ENCODE measurements at regions not wholly inside any gene's neighbourhood (a gene's known extent, or its start where the extent isn't known, plus 50 kb on each side); places are given as distances from the start of the nearest gene placed in this dataset.

DNA sequence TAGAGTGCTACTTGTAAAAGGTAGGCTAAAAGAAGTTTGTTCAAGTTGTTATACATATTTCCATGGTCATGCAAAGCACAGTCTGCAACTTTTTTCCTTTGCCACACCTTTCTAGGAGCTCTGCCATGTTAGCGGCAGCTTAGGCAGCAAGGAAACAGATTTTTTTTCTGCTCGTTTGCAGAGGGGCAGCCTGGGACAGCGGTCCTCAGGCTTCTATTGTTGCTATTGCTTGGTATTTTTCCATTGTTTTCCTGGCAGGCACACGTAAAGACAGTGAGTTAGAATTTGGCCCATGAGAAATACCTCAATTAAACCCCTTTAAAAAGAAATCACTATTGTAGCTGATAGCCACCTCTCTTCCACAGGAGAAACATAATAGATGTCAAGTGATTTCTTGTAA is 391.4 kb downstream of the SH2D1A start:
- Histone ChIP-seq H2BK5ac (ENCODE audit: insufficient read length, low read length) (no peak overlapping the region), H3K79me2 (ENCODE audit: insufficient read depth, low read length) (no peaks in the 10 kb centered on the region), H4K91ac (ENCODE audit: insufficient read length, low read depth, low read length) (no peak overlapping the region), H3K9me3 (ENCODE audit: control insufficient read depth, low read depth, low read length) (no peaks in the 10 kb centered on the region), H3K27ac (ENCODE audit: insufficient read length, low read depth, low read length) (peak overlapping the region; percentile 83), H2AK5ac (ENCODE audit: insufficient read length, low read length) (no peak overlapping the region), H2BK20ac (ENCODE audit: low read depth, low read length, poor library complexity, severe bottlenecking) (no peak overlapping the region), H3K9ac (ENCODE audit: extremely low read depth, insufficient read length, low read length) (no peak overlapping the region), H4K20me1 (ENCODE audit: control insufficient read depth, insufficient read depth, insufficient read length) (no peaks in the 10 kb centered on the region), H3K18ac (ENCODE audit: insufficient read length, low read depth, low read length) (no peak overlapping the region), H3K23ac (ENCODE audit: insufficient read length, low read depth, low read length) (no peak overlapping the region), H3K4me2 (ENCODE audit: insufficient read depth, insufficient read length, low read length) (peak overlapping the region; percentile 39), H3K23me2 (ENCODE audit: insufficient read length, low read depth, low read length, poor library complexity, severe bottlenecking) (no peaks in the 10 kb centered on the region), H4K8ac (replicated peaks; ENCODE audit: insufficient read length, low read depth, low read length) (no peak overlapping the region), H3K27me3 (ENCODE audit: insufficient read depth, low read length) (no peaks in the 10 kb centered on the region), H3K56ac (ENCODE audit: insufficient read length, low read depth, low read length) (no peak overlapping the region), H3T11ph (ENCODE audit: low read length) (no peak overlapping the region), H2AFZ (ENCODE audit: low read length) (no peak overlapping the region), H2BK15ac (ENCODE audit: low read depth, low read length) (no peak overlapping the region), H3K79me1 (ENCODE audit: insufficient read depth, low read depth, low read length, poor library complexity, severe bottlenecking) (no peaks in the 10 kb centered on the region), H2BK120ac (ENCODE audit: low read depth, low read length, poor library complexity, severe bottlenecking) (no peak overlapping the region), H4K5ac (ENCODE audit: insufficient read length, low read depth, low read length) (no peak overlapping the region), H2BK12ac (ENCODE audit: insufficient read length, low read depth, low read length) (no peak overlapping the region), H3K4me1 (ENCODE audit: insufficient read depth, low read length) (peaks cover 2% of the 10 kb centered on the region; the same call in 1 of the 2 replicates), H3K14ac (ENCODE audit: insufficient read depth, low read length) (no peak overlapping the region), H3K4ac (ENCODE audit: low read depth, low read length) (no peak overlapping the region)
- peak; percentile 28 for DNase-seq
- Mint-ChIP-seq H3K27me3 (ENCODE audit: low read depth) (no peaks in the 10 kb centered on the region), H3K4me1 (peaks cover 61 to 62% of the 10 kb centered on the region in 2 experiments), H3K36me3 (ENCODE audit: insufficient read depth in 1 of 3, low read depth in 3 of 3) (no peaks in the 10 kb centered on the region; a peak in 3 of 7 replicates), H3K27ac (peak overlapping the region; percentile 58 to 96 (median 85); a peak in 6 of 7 replicates), H3K9me3 (peaks cover 0 to 2% of the 10 kb centered on the region in 2 experiments; a peak in 2 of 5 replicates), H3K4me3 (peak overlapping the region in 1 of 2 experiments; percentile 61; a peak in 4 of 5 replicates)
- no CpG with 5 or more reads among the region's 4 CpGs for WGBS (ENCODE audit: extremely low coverage, insufficient read length, low lambda C conversion rate)
- TF ChIP-seq, protein P1, sequence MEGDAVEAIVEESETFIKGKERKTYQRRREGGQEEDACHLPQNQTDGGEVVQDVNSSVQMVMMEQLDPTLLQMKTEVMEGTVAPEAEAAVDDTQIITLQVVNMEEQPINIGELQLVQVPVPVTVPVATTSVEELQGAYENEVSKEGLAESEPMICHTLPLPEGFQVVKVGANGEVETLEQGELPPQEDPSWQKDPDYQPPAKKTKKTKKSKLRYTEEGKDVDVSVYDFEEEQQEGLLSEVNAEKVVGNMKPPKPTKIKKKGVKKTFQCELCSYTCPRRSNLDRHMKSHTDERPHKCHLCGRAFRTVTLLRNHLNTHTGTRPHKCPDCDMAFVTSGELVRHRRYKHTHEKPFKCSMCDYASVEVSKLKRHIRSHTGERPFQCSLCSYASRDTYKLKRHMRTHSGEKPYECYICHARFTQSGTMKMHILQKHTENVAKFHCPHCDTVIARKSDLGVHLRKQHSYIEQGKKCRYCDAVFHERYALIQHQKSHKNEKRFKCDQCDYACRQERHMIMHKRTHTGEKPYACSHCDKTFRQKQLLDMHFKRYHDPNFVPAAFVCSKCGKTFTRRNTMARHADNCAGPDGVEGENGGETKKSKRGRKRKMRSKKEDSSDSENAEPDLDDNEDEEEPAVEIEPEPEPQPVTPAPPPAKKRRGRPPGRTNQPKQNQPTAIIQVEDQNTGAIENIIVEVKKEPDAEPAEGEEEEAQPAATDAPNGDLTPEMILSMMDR (conservative IDR thresholded peaks at IDR 0.05): no peak
